PC-3 (cell line): ENCODE measurements at regions not wholly inside any gene's neighbourhood (a gene's known extent, or its start where the extent isn't known, plus 50 kb on each side); places are given as distances from the start of the nearest gene placed in this dataset.

Experiments used
- ATAC-seq: fragments of 200-7000 bp; cut with Tn5 transposase; 2 replicates; pipeline ENCODE4 v1.9.1; 2020; ENCODE audit warnings: mild to moderate bottlenecking, moderate library complexity
- BruUV-seq: library from RNA; stranded (reverse); fragments of 400-500 nt; replicated peaks from 2 replicates; lab custom pipeline; 2021; lab: Mats Ljungman, UMichigan
- CTCF ChIA-PET: fragments of 300-600 bp; sonication (Branson Sonifier 250); formaldehyde crosslinking; loops from one replicate; lab custom pipeline; 2022; ENCODE audit warnings: antibody characterized with exemption; lab: Charles Lee
- POLR2A ChIA-PET: fragments of 300-600 bp; sonication (Branson Sonifier 250); formaldehyde crosslinking; loops from one replicate; lab custom pipeline; 2022; ENCODE audit warnings: antibody characterized with exemption; ENCODE audit not compliant: unreplicated experiment; lab: Charles Lee
- DNase-seq: peaks from one replicate; pipeline ENCODE4 v3.0.0-alpha.2; 2015
- H2AFZ ChIP-seq: fragments of 300-600 bp; sonication (generic); 2 replicates; pipeline ENCODE4 v1.6.0; 2016; ENCODE audit warnings: antibody characterized with exemption, low read length
- H3F3A ChIP-seq: fragments of 300-600 bp; sonication (generic); one replicate; pipeline ENCODE4 v1.6.0; 2017; ENCODE audit warnings: antibody characterized with exemption, low read length, control low read depth, mild to moderate bottlenecking; ENCODE audit not compliant: unreplicated experiment
- H3K27ac ChIP-seq: fragments of 300-600 bp; sonication (generic); 2 replicates; pipeline ENCODE4 v1.5.1; 2016; ENCODE audit warnings: mild to moderate bottlenecking, low read length
- H3K27me3 ChIP-seq: fragments of 300-600 bp; sonication (generic); 2 replicates; pipeline ENCODE4 v1.6.1; 2016; ENCODE audit warnings: low read length, mixed read lengths
- H3K36me3 ChIP-seq: fragments of 300-600 bp; sonication (generic); 2 replicates; pipeline ENCODE4 v1.6.1; 2016; ENCODE audit warnings: low read depth, mixed run types, low read length, mixed read lengths
- H3K4me1 ChIP-seq: fragments of 300-600 bp; sonication (generic); 2 replicates; pipeline ENCODE4 v1.5.1; 2016; ENCODE audit warnings: low read length; ENCODE audit not compliant: insufficient read depth
- H3K4me2 ChIP-seq: fragments of 300-600 bp; sonication (generic); 2 replicates; pipeline ENCODE4 v1.6.0; 2016; ENCODE audit warnings: low read length
- H3K4me3 ChIP-seq: fragments of 300-600 bp; sonication (generic); 2 replicates; pipeline ENCODE4 v1.5.1; 2016; ENCODE audit warnings: mild to moderate bottlenecking, low read length, mixed read lengths
- H3K79me2 ChIP-seq: fragments of 300-600 bp; sonication (generic); 2 replicates; pipeline ENCODE4 v1.6.1; 2017; ENCODE audit warnings: low read length, mixed read lengths
- H3K9ac ChIP-seq: fragments of 300-600 bp; sonication (generic); 2 replicates; pipeline ENCODE4 v1.6.0; 2016; ENCODE audit warnings: mild to moderate bottlenecking, low read length
- H3K9me2 ChIP-seq: fragments of 300-600 bp; sonication (generic); replicated peaks from 2 replicates; pipeline ENCODE4 v1.6.1; 2016; ENCODE audit warnings: mixed run types, low read length, mixed read lengths
- H3K9me3 ChIP-seq: fragments of 300-600 bp; sonication (generic); 2 replicates; pipeline ENCODE4 v1.6.1; 2016; ENCODE audit warnings: low read length, mixed read lengths
- H4K20me1 ChIP-seq: fragments of 300-600 bp; sonication (generic); 2 replicates; pipeline ENCODE4 v1.6.1; 2016; ENCODE audit warnings: low read length, mixed read lengths
- EZH2 ChIP-seq: fragments of 300-600 bp; sonication (generic); IDR thresholded peaks from one replicate; pipeline ENCODE4 v1.6.1; 2017; ENCODE audit warnings: antibody characterized with exemption, mild to moderate bottlenecking, low read length; ENCODE audit not compliant: unreplicated experiment
- EZH2phosphoT487 ChIP-seq: fragments of 300-600 bp; sonication (generic); IDR thresholded peaks from 2 replicates; pipeline ENCODE4 v1.6.1; 2018; ENCODE audit warnings: mild to moderate bottlenecking, antibody characterized with exemption, low read length, borderline replicate concordance
- intact Hi-C: fragments of 100-400 bp; cut with micrococcal nuclease; formaldehyde crosslinking; loops from 2 replicates; pipeline ENCODE4 v1.9.0; 2023
- TF ChIP-seq, protein P1 (sequence below): fragments of 300-600 bp; sonication (generic); conservative IDR thresholded peaks from 2 replicates; pipeline ENCODE4 v1.5.1; 2017; ENCODE audit warnings: antibody characterized with exemption, low read depth, mild to moderate bottlenecking, low read length

GRCh38 chr7:85829176-85829575 is 642.3 kb upstream of the SEMA3D start:
- no TSS peak for BruUV-seq
- DNase-seq (no peak), ATAC-seq (no peak)
- intact Hi-C loops, result loop anchor here (2.0 to 5.0 kb wide), 5 partner anchors 76 to 798 kb away; no protein-coding TSS in a partner anchor
- no peaks in the 10 kb centered on the region for H3K4me1 ChIP-seq
- ChIA-PET CTCF (interaction anchor here (0.9 to 1.6 kb wide), 5 partner anchors 9 to 798 kb away, joined by 3 to 12 read pairs (median 4); no protein-coding TSS in a partner anchor), POLR2A (no interaction called here)
- no peaks in the 10 kb centered on the region for H3F3A ChIP-seq
- H3K27me3 ChIP-seq, result no peaks in the 10 kb centered on the region
- H3K4me2 ChIP-seq, result no peak overlapping the region
- H4K20me1 ChIP-seq, result no peaks in the 10 kb centered on the region
- H3K36me3 ChIP-seq, result no peaks in the 10 kb centered on the region
- H3K9ac ChIP-seq, result no peak overlapping the region
- H3K9me2 ChIP-seq, result no peaks in the 10 kb centered on the region
- H3K79me2 ChIP-seq, result no peaks in the 10 kb centered on the region
- H3K9me3 ChIP-seq, result no peaks in the 10 kb centered on the region
- TF ChIP-seq EZH2phosphoT487 (no peak), EZH2 (no peak)
- TF ChIP-seq, protein P1, sequence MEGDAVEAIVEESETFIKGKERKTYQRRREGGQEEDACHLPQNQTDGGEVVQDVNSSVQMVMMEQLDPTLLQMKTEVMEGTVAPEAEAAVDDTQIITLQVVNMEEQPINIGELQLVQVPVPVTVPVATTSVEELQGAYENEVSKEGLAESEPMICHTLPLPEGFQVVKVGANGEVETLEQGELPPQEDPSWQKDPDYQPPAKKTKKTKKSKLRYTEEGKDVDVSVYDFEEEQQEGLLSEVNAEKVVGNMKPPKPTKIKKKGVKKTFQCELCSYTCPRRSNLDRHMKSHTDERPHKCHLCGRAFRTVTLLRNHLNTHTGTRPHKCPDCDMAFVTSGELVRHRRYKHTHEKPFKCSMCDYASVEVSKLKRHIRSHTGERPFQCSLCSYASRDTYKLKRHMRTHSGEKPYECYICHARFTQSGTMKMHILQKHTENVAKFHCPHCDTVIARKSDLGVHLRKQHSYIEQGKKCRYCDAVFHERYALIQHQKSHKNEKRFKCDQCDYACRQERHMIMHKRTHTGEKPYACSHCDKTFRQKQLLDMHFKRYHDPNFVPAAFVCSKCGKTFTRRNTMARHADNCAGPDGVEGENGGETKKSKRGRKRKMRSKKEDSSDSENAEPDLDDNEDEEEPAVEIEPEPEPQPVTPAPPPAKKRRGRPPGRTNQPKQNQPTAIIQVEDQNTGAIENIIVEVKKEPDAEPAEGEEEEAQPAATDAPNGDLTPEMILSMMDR, result no peak
- H3K27ac ChIP-seq, result no peak overlapping the region
- no peak overlapping the region for H2AFZ ChIP-seq
- H3K4me3 ChIP-seq, result no peak overlapping the region

DNA sequence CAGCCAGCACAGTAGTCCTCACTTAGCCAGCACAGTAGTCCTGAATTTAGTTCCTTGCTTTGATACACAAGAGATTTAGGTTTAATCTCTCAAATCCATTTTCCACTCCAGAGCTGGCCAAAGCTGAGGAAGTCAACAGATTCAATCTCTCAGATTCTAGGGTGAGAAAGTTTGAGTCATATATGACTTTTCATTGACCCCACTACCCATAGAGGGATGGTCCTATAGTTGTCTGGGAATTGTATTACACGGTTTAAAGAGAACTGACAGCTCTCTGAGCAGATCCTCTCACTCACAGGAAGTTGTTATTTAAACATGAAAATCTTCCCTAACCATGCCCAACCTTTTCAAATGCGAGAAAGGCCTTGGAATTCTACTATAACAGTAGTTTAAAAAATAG is 641.8 kb upstream of the SEMA3D start:
- no peak overlapping the region for H3K4me3 ChIP-seq
- H4K20me1 ChIP-seq, result no peaks in the 10 kb centered on the region
- POLR2A ChIA-PET, result no interaction called here
- no peak overlapping the region for H3K9ac ChIP-seq
- CTCF ChIA-PET, result interaction anchor here (0.6 to 1.6 kb wide), 3 partner anchors 364 to 798 kb away, joined by 3 to 12 read pairs (median 3); no protein-coding TSS in a partner anchor
- no peaks in the 10 kb centered on the region for H3K36me3 ChIP-seq
- no peaks in the 10 kb centered on the region for H3K79me2 ChIP-seq
- no peak overlapping the region for H3K4me2 ChIP-seq
- no peak overlapping the region for H3K27ac ChIP-seq
- H3K9me3 ChIP-seq, result no peaks in the 10 kb centered on the region
- no peaks in the 10 kb centered on the region for H3K9me2 ChIP-seq
- TF ChIP-seq EZH2phosphoT487 (no peak), EZH2 (no peak)
- TF ChIP-seq, protein P1, result no peak
- BruUV-seq, result no TSS peak
- no peaks in the 10 kb centered on the region for H3F3A ChIP-seq
- H3K27me3 ChIP-seq, result no peaks in the 10 kb centered on the region
- peak overlapping the region; percentile 25; the same call in 1 of the 2 replicates for H2AFZ ChIP-seq
- DNase-seq (peak; percentile 5), ATAC-seq (peak; percentile 50)
- intact Hi-C loops, result loop anchor here (2.0 to 5.0 kb wide), 5 partner anchors 76 to 798 kb away; no protein-coding TSS in a partner anchor
- H3K4me1 ChIP-seq, result no peaks in the 10 kb centered on the region

DNA sequence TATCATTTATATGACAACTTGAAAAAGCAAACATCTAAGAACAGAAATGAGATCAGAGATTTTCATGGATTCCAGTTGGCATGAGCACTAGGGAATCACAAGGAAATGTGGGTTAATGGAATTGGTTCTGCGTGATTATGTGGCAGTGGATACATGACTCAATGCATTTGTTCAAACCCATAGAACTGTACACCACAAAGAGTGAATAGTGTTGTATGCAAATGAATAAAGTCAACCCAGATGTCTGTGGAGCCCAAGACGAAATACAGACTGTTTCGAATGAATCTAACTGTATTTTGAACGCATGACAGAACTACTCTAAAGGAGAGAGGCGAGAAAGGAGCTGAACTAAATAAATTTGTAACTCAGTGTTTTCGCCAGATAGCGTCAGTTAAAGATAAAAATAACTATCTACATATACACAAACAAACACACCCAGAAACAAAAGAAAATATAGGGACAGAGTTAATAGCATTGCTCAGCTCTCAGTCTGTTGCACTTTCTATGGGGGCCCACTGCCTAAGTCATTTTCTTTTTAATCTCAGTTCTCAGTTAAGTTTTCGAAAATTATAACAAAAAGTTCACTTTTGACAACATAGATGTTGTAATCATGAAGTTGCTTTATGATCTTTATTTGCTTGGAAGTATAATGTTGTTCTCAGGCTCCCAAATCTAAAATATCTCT is 636.7 kb upstream of the SEMA3D start:
- intact Hi-C loops, result no loop called here
- Histone ChIP-seq H3K27me3 (no peaks in the 10 kb centered on the region), H4K20me1 (no peaks in the 10 kb centered on the region), H3K36me3 (no peaks in the 10 kb centered on the region), H3K79me2 (no peaks in the 10 kb centered on the region), H3K9me2 (no peaks in the 10 kb centered on the region), H3K9me3 (no peaks in the 10 kb centered on the region), H3F3A (no peaks in the 10 kb centered on the region), H3K9ac (no peak overlapping the region), H3K4me1 (no peaks in the 10 kb centered on the region), H3K4me2 (no peak overlapping the region), H3K27ac (no peak overlapping the region), H3K4me3 (no peak overlapping the region), H2AFZ (no peak overlapping the region)
- no TSS peak for BruUV-seq
- TF ChIP-seq EZH2phosphoT487 (no peak), EZH2 (no peak)
- TF ChIP-seq, protein P1, result no peak
- ChIA-PET CTCF (no interaction called here), POLR2A (no interaction called here)
- DNase-seq, result no peak
- no peak for ATAC-seq
